Activated naive CD8-positive, alpha-beta T cell treated with anti-CD3 and anti-CD28 coated beads, Interleukin-2, amount 10 ng/mL, durations not matched to agents 7 days and 5 days (primary cell): ENCODE measurements at regions not wholly inside any gene's neighbourhood (a gene's known extent, or its start where the extent isn't known, plus 50 kb on each side); places are given as distances from the start of the nearest gene placed in this dataset.

Experiments used
- ATAC-seq: fragments of 150-1000 bp; cut with Tn5 transposase; one replicate; pipeline ENCODE4 v1.10.0; 2021; ENCODE audit warnings: low read depth, moderate library complexity
- POLR2A ChIA-PET: fragments of 350-600 bp; sonication (Branson Sonifier 250); formaldehyde crosslinking; loops from one replicate; lab custom pipeline; 2021; ENCODE audit warnings: antibody characterized with exemption; lab: Charles Lee
- DNase-seq: peaks from one replicate; pipeline ENCODE4 v3.0.0; 2021
- H3K27ac Mint-ChIP-seq: one replicate; pipeline ENCODE4 v1.8.0; 2022; ENCODE audit warnings: mild to moderate bottlenecking, mixed read lengths
- H3K27me3 Mint-ChIP-seq: one replicate; pipeline ENCODE4 v1.8.0; 2022; ENCODE audit warnings: mild to moderate bottlenecking, moderate library complexity, mixed read lengths
- H3K36me3 Mint-ChIP-seq: one replicate; pipeline ENCODE4 v1.8.0; 2021; ENCODE audit warnings: mild to moderate bottlenecking, mixed read lengths
- H3K4me1 Mint-ChIP-seq: one replicate; pipeline ENCODE4 v1.8.0; 2021; ENCODE audit warnings: mixed read lengths
- H3K4me3 Mint-ChIP-seq: one replicate; pipeline ENCODE4 v1.8.0; 2022; ENCODE audit warnings: mild to moderate bottlenecking, moderate library complexity, mixed read lengths
- H3K9me3 Mint-ChIP-seq: one replicate; pipeline ENCODE4 v1.8.0; 2021; ENCODE audit warnings: mixed read lengths

GRCh38 chr2:11013196-11013595 lies 101.5 kb downstream of the KCNF1 start:
- Mint-ChIP-seq H3K27ac (no peak overlapping the region), H3K4me1 (no peaks in the 10 kb centered on the region), H3K27me3 (peaks cover 6% of the 10 kb centered on the region), H3K4me3 (no peak overlapping the region), H3K9me3 (peaks cover 4% of the 10 kb centered on the region), H3K36me3 (no peaks in the 10 kb centered on the region)
- DNase-seq (no peak), ATAC-seq (no peak)
- POLR2A ChIA-PET: no interaction called here

GRCh38 chr2:11014026-11014425 lies 102.3 kb downstream of the KCNF1 start:
- DNase-seq: no peak
- no peaks in the 10 kb centered on the region for H3K36me3 Mint-ChIP-seq

GRCh38 chr2:11016735-11017388 lies 105.1 kb downstream of the KCNF1 start:
- ATAC-seq (no peak), DNase-seq (no peak)
- Mint-ChIP-seq H3K9me3 (peaks cover 2% of the 10 kb centered on the region), H3K4me3 (no peak overlapping the region), H3K27me3 (peaks cover 13% of the 10 kb centered on the region), H3K4me1 (no peaks in the 10 kb centered on the region), H3K27ac (no peak overlapping the region), H3K36me3 (no peaks in the 10 kb centered on the region)
- POLR2A ChIA-PET: no interaction called here

More at GRCh38 chr2:11014026-11014425, 102.3 kb downstream of the KCNF1 start:
- H3K4me1 Mint-ChIP-seq: no peaks in the 10 kb centered on the region
- no peak overlapping the region for H3K27ac Mint-ChIP-seq
- no peak for ATAC-seq
- H3K9me3 Mint-ChIP-seq: peaks cover 4% of the 10 kb centered on the region
- H3K27me3 Mint-ChIP-seq: peaks cover 10% of the 10 kb centered on the region
- H3K4me3 Mint-ChIP-seq: no peak overlapping the region
- POLR2A ChIA-PET: no interaction called here

GRCh38 chr2:11017921-11018320 lies 106.2 kb downstream of the KCNF1 start:
- Mint-ChIP-seq H3K4me3 (no peak overlapping the region), H3K9me3 (peaks cover 2% of the 10 kb centered on the region), H3K27ac (no peak overlapping the region), H3K27me3 (peaks cover 13% of the 10 kb centered on the region), H3K4me1 (no peaks in the 10 kb centered on the region), H3K36me3 (no peaks in the 10 kb centered on the region)
- DNase-seq (no peak), ATAC-seq (no peak)
- POLR2A ChIA-PET: no interaction called here

GRCh38 chr2:11018651-11019185 lies 107.0 kb downstream of the KCNF1 start:
- peaks cover under 1% of the 10 kb centered on the region for H3K9me3 Mint-ChIP-seq
- POLR2A ChIA-PET: no interaction called here
- ATAC-seq: no peak
- peaks cover 11% of the 10 kb centered on the region for H3K27me3 Mint-ChIP-seq
- no peak overlapping the region for H3K4me3 Mint-ChIP-seq
- no peak for DNase-seq
- H3K27ac Mint-ChIP-seq: no peak overlapping the region
- no peaks in the 10 kb centered on the region for H3K4me1 Mint-ChIP-seq
- no peaks in the 10 kb centered on the region for H3K36me3 Mint-ChIP-seq

- Mint-ChIP-seq H3K27ac (no peak overlapping the region), H3K36me3 (no peaks in the 10 kb centered on the region), H3K27me3 (peaks cover 11% of the 10 kb centered on the region), H3K9me3 (no peaks in the 10 kb centered on the region), H3K4me1 (no peaks in the 10 kb centered on the region), H3K4me3 (no peak overlapping the region)
- ATAC-seq (no peak), DNase-seq (no peak)
- POLR2A ChIA-PET: no interaction called here
These were observed 107.9 kb downstream of the KCNF1 start for GRCh38 chr2:11019614-11020013.

GRCh38 chr2:11022064-11022463 lies 110.3 kb downstream of the KCNF1 start:
- H3K36me3 Mint-ChIP-seq: no peaks in the 10 kb centered on the region
- POLR2A ChIA-PET: no interaction called here
- DNase-seq (no peak), ATAC-seq (no peak)
- H3K4me3 Mint-ChIP-seq: no peak overlapping the region
- H3K9me3 Mint-ChIP-seq: no peaks in the 10 kb centered on the region
- H3K27me3 Mint-ChIP-seq: peaks cover 11% of the 10 kb centered on the region
- no peak overlapping the region for H3K27ac Mint-ChIP-seq
- no peaks in the 10 kb centered on the region for H3K4me1 Mint-ChIP-seq

GRCh38 chr2:11022591-11023273 lies 111.0 kb downstream of the KCNF1 start:
- POLR2A ChIA-PET: no interaction called here
- DNase-seq: no peak
- Mint-ChIP-seq H3K9me3 (no peaks in the 10 kb centered on the region), H3K4me3 (no peak overlapping the region), H3K4me1 (no peaks in the 10 kb centered on the region), H3K27me3 (peaks cover 8% of the 10 kb centered on the region), H3K27ac (no peak overlapping the region), H3K36me3 (no peaks in the 10 kb centered on the region)
- ATAC-seq: no peak

- Mint-ChIP-seq H3K27me3 (peaks cover 3% of the 10 kb centered on the region), H3K9me3 (no peaks in the 10 kb centered on the region), H3K4me1 (no peaks in the 10 kb centered on the region), H3K27ac (no peak overlapping the region), H3K36me3 (no peaks in the 10 kb centered on the region), H3K4me3 (no peak overlapping the region)
- ATAC-seq: no peak
- DNase-seq: no peak
- POLR2A ChIA-PET: no interaction called here
These were observed 111.9 kb downstream of the KCNF1 start for GRCh38 chr2:11023326-11024258.

GRCh38 chr2:11024259-11024645 lies 112.5 kb downstream of the KCNF1 start:
- no peaks in the 10 kb centered on the region for H3K9me3 Mint-ChIP-seq
- H3K4me3 Mint-ChIP-seq: no peak overlapping the region
- ATAC-seq (no peak), DNase-seq (no peak)
- POLR2A ChIA-PET: no interaction called here
- H3K27me3 Mint-ChIP-seq: peaks cover 3% of the 10 kb centered on the region
- no peak overlapping the region for H3K27ac Mint-ChIP-seq
- H3K36me3 Mint-ChIP-seq: no peaks in the 10 kb centered on the region
- H3K4me1 Mint-ChIP-seq: no peaks in the 10 kb centered on the region

- POLR2A ChIA-PET: no interaction called here
- DNase-seq (no peak), ATAC-seq (no peak)
- H3K27me3 Mint-ChIP-seq: peaks cover 3% of the 10 kb centered on the region
- H3K4me1 Mint-ChIP-seq: no peaks in the 10 kb centered on the region
- no peak overlapping the region for H3K27ac Mint-ChIP-seq
- H3K36me3 Mint-ChIP-seq: no peaks in the 10 kb centered on the region
- no peak overlapping the region for H3K4me3 Mint-ChIP-seq
- H3K9me3 Mint-ChIP-seq: no peaks in the 10 kb centered on the region
These were observed 113.0 kb downstream of the KCNF1 start for GRCh38 chr2:11024687-11025086.

GRCh38 chr2:11026286-11026921 lies 114.7 kb downstream of the KCNF1 start:
- Mint-ChIP-seq H3K9me3 (no peaks in the 10 kb centered on the region), H3K27ac (no peak overlapping the region), H3K4me3 (no peak overlapping the region), H3K27me3 (no peaks in the 10 kb centered on the region), H3K4me1 (no peaks in the 10 kb centered on the region), H3K36me3 (no peaks in the 10 kb centered on the region)
- POLR2A ChIA-PET: no interaction called here
- ATAC-seq (no peak), DNase-seq (no peak)

- Mint-ChIP-seq H3K27ac (no peak overlapping the region), H3K36me3 (no peaks in the 10 kb centered on the region), H3K27me3 (no peaks in the 10 kb centered on the region), H3K4me1 (no peaks in the 10 kb centered on the region), H3K9me3 (no peaks in the 10 kb centered on the region), H3K4me3 (no peak overlapping the region)
- POLR2A ChIA-PET: no interaction called here
- ATAC-seq (no peak), DNase-seq (no peak)
These were observed 115.5 kb downstream of the KCNF1 start for GRCh38 chr2:11027195-11027594.
